GM21447 (cell line): ENCODE measurements at regions not wholly inside any gene's neighbourhood (a gene's known extent, or its start where the extent isn't known, plus 50 kb on each side); places are given as distances from the start of the nearest gene placed in this dataset.
"Not testable (repeated sequence)": the region's sequence is repeated elsewhere in the genome, so short reads cannot be mapped to it uniquely, and the experiment has no call there.

ENCODE experiments used
- ATAC-seq: cut with Tn5 transposase; IDR thresholded peaks from one replicate; pipeline ENCODE4 v1.9.1; 2021; ENCODE audit not compliant: unreplicated experiment

GRCh38 chr9:104269996-104270963 is 176.2 kb downstream of the SMC2 start:
- ATAC-seq = no peak

DNA sequence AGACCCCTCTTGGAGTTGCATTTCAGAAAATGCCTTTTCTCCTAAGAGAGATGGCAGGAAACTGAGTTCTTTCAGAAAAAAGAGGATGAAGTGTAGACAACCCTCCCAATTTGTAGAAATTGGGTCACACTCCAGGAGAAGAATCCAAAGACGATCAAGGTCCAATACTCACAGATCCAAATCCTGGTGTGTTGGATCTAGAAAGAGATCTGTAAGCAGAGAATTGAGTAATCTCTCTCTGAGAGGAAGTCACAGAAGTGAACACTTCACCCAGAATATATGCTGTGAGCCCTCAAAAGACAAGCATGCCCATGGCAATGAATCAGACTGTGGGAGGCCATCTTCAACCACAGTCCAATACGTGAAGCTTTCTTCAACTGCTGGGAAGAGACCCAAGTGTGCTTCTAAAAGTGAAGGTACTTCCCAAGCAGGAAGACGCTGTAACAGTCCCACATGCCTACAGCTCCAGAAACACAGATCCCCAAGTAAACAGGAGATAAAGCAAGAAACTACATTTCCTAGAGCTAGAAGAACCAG is 182.7 kb downstream of the SMC2 start:
- no peak for ATAC-seq

GRCh38 chr9:104278929-104279496 is 184.9 kb downstream of the SMC2 start:
- no peak for ATAC-seq

DNA sequence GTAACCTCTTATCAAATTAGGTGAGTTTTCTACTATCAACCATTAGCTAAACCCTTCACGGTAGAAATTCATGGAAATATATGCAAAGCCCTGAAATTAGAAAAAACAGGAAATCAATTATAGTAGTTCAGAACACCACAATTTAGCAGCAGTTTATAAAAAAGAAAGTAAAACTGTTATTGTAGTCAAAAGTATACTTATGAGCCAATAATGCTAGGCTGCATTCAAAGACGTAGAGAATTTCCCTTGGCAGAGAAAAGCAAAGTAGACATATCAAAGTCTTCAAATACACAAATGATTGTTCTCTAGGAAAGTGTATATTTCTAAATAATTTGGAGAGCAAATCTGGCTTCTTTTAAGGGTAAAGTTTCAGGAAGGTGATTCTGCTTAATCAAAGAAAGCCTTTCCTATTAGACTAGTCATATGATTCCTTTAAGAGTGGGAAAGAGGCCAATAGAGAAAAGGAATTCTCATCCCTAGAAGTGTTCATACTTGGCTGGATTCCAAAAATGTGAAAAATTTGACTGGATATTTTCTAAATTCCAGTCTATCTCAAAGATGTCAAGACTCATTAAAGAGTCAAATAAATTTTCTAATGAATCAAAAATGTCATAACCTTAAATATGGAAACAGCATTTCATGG is 185.5 kb downstream of the SMC2 start:
- no peak for ATAC-seq

GRCh38 chr9:104280178-104280560 is 186.1 kb downstream of the SMC2 start:
- ATAC-seq = no peak

DNA sequence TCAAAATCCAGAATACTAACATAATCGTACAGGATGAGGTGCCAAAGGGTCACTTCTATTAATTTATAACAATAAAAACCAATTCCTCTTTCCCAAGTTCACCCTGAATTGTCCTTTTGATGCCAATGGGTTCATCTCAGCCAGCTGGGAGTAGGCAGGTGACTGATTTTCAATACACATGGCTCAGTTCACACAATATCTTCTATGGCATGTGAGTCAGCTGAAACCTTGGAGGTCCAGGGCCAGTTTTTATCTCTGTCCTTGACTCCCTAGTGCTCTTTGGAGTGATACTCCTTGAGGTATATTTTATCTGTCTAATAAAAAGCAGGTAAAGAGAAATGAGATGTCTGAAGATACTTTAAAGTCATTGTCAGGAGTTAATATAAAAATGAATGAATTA is 186.6 kb downstream of the SMC2 start:
- no peak for ATAC-seq

DNA sequence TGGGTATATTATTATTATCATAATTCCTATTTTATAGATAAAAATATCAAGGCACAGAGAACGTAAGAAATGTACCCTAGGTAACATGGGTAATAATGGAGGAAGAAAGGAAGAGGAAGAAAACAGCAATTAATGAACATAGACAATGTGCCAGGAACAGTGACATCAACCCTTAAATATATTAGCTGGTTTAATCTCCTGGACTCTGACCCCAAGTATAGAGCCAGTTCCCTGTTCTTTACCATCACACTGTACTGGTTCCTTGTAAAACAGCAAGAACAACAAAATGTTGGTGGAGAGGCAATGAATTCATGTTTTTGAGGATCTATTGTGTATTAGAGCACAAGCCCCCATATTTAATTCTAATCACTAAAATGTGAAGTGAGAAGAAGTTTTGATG is 192.1 kb downstream of the SMC2 start:
- ATAC-seq = no peak

- no peak for ATAC-seq
Observed at GRCh38 chr9:104286799-104287198, 192.7 kb downstream of the SMC2 start.

GRCh38 chr9:104287253-104287878 is 193.3 kb downstream of the SMC2 start:
- ATAC-seq = no peak

GRCh38 chr9:104293877-104294276 is 199.8 kb downstream of the SMC2 start:
- ATAC-seq = no peak

DNA sequence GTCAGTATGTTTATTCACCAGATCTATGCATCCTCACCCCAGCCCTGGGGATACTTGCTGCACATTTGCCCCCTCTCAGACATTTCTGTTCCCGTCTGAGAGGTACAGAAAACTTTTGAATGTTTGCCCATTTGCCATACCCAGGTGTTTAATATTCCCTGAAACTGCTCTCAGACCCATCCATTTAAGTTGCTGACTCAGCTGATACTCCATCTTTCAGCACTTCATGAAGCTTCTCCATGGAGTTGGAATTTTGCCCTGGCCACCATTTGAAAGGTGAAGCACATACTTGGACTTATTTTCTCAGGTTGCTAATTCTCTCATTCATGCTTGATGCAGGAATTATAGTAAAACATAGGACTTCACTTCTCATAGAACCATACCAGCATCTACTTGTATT is 203.9 kb upstream of the OR13F1 start:
- ATAC-seq = no peak

GRCh38 chr9:104301755-104302154 is 202.3 kb upstream of the OR13F1 start:
- ATAC-seq = no peak

DNA sequence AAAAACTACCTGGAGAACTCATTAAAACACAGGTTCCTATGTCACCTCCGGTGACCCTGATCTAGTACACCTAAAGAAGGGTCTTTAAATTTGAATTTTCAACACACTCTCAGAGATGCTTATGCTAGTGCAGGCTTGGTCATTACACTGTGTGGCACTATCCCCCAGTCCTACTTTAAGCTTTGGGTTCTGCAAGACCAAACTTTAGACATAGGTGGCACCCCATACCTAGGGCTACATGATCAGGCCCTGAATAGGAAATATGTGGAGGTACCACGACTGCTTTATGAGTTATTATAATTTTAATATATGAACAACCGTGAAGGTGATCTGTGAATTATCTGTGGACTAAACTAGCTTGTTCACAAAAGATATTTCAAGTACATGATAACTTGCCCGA is 201.3 kb upstream of the OR13F1 start:
- no peak for ATAC-seq

DNA sequence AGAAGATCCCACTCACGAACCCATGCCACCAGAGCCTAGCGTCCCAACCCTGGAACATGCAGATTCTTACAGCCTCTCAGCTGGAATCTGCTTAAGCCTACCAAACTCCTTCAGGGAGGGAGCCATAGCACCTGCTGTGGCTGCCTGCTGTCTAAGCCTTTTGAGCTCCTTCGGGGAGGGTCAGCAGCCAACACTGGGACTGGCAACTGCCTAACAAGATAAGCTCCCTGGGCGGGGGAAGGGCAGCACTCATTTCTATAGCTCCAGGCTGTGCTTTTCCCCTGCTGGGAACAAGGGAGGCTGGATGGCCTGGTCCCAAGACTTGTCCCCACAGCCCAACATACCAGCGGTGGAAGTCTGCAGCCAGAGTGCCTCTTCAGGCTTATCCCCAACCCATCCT is 199.1 kb upstream of the OR13F1 start:
- no peak for ATAC-seq

DNA sequence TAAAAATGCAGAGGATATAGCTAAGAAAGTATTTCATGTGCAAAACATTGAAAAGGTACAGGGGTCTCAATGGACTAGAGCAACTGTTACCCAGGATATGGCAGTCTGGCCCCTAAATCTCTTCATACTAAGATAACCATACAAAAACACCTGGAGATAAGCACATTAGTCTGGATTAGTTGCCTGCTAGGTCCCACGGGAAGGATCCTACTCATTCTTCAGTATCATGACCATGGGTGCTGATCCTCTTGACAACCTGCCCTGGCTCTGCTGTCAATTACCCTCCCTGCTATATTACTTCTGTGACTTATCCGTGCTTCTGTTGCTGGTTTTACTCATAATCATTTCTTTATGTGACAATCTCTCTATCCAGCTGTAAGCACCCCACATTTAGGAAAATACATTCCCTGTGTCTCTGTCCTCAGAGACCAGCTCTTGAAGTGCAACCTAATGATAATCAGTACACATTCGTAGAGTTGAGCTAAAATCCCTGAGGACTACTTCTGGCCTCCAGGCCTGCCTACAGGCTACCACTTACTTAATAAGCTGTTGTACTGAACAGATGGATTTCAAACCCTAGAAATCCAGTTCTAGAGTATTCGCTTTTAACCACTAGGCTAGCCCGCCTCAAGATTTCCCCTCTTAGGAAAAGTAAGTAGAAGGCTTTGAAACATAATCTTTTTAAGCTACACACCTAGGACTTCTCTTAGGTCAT is 190.5 kb upstream of the OR13F1 start:
- no peak for ATAC-seq

- ATAC-seq = not testable (repeated sequence)
Observed at GRCh38 chr9:104316201-104317009, 187.7 kb upstream of the OR13F1 start.

GRCh38 chr9:104319198-104319597 is 184.9 kb upstream of the OR13F1 start:
- ATAC-seq = no peak

DNA sequence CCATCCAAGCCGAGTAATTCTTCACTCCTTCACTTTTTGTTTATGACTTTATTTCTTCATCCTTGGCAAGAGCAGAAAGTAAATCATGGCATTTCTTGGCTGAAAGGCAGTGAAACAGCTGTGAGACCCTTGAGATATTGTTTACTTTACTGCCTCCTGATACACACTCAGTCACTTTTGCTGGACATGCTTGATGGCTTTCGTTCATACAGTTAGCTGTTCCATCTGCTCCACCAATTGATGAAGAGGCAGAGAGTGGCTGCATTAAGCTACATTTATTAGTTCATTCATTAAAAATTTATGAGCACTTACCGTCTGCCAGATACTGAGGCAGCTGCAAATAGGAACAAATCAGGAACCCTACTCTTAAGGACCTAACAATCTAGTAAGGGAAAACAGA is 184.4 kb upstream of the OR13F1 start:
- no peak for ATAC-seq

DNA sequence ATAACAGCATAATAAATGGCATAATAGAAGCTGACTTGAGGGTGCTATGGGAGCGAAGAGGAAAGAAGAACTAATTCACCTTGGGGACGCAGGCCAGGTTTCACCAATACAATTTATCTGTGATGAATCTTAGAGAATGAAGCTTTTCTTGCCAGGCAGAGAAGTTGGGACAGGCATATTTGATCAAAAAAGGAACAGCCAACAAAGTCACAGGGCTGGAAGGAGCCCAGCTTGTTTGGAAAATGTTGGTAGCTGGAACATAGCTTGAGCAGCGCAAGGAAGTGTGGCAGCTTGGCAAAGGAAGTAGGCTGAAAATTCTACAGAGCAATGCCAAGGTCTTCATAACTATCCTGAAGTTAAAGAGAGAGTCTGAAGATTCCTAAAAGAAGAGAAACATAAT is 181.5 kb upstream of the OR13F1 start:
- no peak for ATAC-seq
